GM13976 (cell line): ENCODE measurements at regions not wholly inside any gene's neighbourhood (a gene's known extent, or its start where the extent isn't known, plus 50 kb on each side); places are given as distances from the start of the nearest gene placed in this dataset.
"Not testable (repeated sequence)": the region's sequence is repeated elsewhere in the genome, so short reads cannot be mapped to it uniquely, and the experiment has no call there.

Source experiments
- DNase-seq: peaks from one replicate; pipeline ENCODE4 v3.0.0; 2012; ENCODE audit warnings: low spot score
- CTCF ChIP-seq: IDR thresholded peaks from 2 replicates; pipeline ENCODE4 v1.5.1; 2012; ENCODE audit warnings: borderline replicate concordance, mild to moderate bottlenecking; ENCODE audit not compliant: insufficient read depth; ENCODE audit errors: extremely low read depth, missing control alignments, control extremely low read depth
- in situ Hi-C: fragments of 300-500 bp; cut with MboI; formaldehyde crosslinking; loops from one replicate; pipeline ENCODE4 v1.12.0; 2022; ENCODE audit warnings: low sequenced_read_pairs, mixed read lengths, inconsistent platforms; ENCODE audit not compliant: unreplicated experiment

DNA sequence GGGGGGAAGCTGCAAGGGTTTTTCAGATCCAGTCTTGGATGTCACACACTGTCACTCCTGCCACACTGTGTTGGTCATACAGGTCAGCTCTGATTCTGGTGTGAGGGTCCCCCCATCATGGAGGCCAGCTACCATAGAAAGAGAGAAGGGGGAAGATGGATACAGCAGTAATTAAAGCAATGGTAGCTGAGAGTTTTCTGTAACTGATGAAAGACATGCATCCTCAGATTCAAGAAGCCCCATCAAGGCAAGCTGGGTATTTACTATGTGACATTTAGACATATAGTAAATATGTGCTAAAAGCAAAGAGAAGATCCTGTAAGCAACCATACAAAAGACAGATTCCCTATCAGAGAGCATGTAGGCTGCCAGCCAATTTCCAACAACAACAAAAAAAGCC lies 110.9 kb upstream of the COL5A1 start:
- no peak for TF ChIP-seq CTCF
- DNase-seq, result no peak
- in situ Hi-C loops, result no loop called here

GRCh38 chr9:134531220-134531970 lies 110.2 kb upstream of the COL5A1 start:
- TF ChIP-seq CTCF, result no peak
- in situ Hi-C loops, result no loop called here

GRCh38 chr9:134532084-134532483 lies 109.5 kb upstream of the COL5A1 start:
- in situ Hi-C loops, result no loop called here
- DNase-seq, result no peak
- TF ChIP-seq CTCF, result no peak

More at GRCh38 chr9:134531220-134531970, 110.2 kb upstream of the COL5A1 start:
- no peak for DNase-seq

- DNase-seq, in situ Hi-C loops: not testable (repeated sequence)
Measured at GRCh38 chr9:134532661-134533060, 108.9 kb upstream of the COL5A1 start.

DNA sequence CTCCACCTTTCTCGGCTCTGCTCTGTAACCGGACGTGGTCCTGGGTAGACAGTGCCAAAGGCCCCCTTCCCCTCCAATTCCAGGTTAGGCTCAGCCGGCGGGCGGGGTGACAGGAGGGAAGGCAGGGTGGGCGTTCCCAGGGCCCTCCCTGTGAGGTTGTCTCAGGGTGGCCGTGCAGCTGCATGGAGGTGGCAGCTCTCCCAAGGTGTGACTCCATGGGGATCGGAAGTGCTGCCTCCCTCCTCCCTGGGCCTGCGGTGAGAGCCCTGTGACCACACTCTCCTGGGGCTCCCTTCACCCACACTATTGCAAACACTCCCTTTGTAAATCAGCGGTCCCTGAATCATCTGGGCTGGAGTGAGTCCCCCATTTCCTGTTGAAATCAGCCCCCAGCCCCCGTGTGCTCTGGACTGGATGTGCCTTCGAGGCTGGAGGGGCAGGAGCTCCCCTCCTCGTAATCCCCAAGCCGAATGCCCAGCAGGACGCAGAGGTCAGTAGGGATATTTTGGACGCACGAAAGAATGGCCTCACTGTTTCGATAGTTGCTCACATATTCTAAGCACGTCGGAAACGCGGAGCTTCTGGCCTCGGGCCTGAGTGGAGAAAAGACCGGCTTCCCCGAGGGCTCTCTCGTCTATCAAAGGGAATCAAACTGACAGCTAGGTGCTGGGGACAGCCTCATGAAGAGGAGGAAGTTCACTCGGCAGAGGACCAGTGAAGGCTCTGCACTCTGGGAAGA lies 107.6 kb upstream of the COL5A1 start:
- in situ Hi-C loops, result no loop called here
- DNase-seq, result no peak
- TF ChIP-seq CTCF, result no peak

GRCh38 chr9:134534661-134535080 lies 106.9 kb upstream of the COL5A1 start:
- no peak for DNase-seq
- no peak for TF ChIP-seq CTCF
- in situ Hi-C loops, result no loop called here

DNA sequence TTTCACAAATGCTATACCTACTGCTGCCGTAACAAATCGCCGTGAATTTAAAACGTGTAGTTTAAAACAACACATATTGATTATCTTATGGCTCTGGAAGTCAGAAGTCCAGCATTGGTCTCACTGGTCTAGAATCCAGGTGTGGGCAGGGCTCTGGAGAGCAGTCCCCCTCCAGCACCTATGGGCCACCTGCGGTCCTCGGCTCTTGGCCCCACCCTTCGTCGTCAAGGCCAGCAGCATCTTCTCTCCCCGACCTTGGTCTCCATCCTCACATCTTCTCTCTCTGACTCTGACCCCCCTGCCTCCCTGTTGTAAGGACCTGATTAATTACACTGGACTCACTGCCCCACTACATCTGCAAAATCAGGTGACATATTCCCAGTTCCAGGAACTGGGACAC lies 106.4 kb upstream of the COL5A1 start:
- DNase-seq, result no peak
- TF ChIP-seq CTCF, result no peak
- in situ Hi-C loops, result no loop called here
